ENCODE measurements at regions not wholly inside any gene's neighbourhood (a gene's known extent, or its start where the extent isn't known, plus 50 kb on each side); places are given as distances from the start of the nearest gene placed in this dataset.

DNA sequence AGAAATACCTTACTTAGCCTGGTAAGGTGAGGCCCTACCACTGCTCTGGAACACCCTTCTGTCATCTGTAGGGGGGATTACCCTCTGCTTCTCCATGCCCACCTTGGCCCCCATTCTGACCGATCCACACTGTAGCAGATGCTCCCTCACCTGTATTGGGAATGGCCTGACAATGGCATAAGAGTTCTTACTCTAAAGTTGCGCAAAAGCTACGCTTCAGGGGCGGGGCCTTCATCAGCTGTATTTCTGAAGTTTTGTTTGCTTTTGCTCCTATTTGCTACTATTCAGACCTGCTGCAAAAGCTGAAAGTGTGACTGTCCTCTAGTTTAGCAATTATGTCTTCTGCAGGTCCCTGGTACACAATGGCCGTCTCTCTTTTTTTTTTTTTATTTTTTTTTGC lies 252.6 kb downstream of the TLE3 start:
- H3K4me1 ChIP-seq (ENCODE audit: control insufficient read depth, insufficient read depth, low read length, poor library complexity, severe bottlenecking) = no peaks in the 10 kb centered on the region
- no peak overlapping the region for H3K4me3 ChIP-seq (ENCODE audit: insufficient read depth, low read depth, low read length, poor library complexity, severe bottlenecking)
- no peaks in the 10 kb centered on the region for H3K9me3 ChIP-seq (ENCODE audit: control insufficient read depth, low read length)
- no peaks in the 10 kb centered on the region for H3K27me3 ChIP-seq (replicated peaks; ENCODE audit: control insufficient read depth, insufficient read depth, low read length, poor library complexity, severe bottlenecking)
- no peaks in the 10 kb centered on the region for H3K36me3 ChIP-seq (ENCODE audit: control insufficient read depth, insufficient read depth, low read length)
- H3K27ac ChIP-seq (ENCODE audit: insufficient read depth, low read length, poor library complexity, severe bottlenecking) = no peak overlapping the region
- no peak for DNase-seq

DNA sequence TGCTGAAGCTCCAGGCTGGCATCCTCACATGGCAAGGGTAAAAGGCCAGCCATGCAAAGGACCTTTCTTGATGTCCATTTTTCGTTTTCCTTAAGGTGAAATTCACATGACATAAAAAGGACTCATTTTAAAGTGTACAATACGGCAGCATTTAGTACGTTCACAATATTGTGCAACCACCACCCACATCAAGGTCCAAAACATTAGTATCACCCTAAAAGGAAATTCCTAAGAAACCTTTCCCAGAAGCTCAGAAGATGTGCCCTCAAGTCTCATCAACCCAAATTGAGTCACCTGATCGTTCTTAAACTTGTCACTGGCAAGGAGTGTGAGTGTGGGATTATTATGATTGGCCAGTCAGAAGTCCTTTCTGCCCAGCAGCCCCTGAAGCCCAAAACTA lies 250.1 kb downstream of the TLE3 start:
- H3K36me3 ChIP-seq (ENCODE audit: control insufficient read depth, insufficient read depth, low read length) = no peaks in the 10 kb centered on the region
- no peak overlapping the region for H3K4me3 ChIP-seq (ENCODE audit: insufficient read depth, low read depth, low read length, poor library complexity, severe bottlenecking)
- no peaks in the 10 kb centered on the region for H3K27me3 ChIP-seq (replicated peaks; ENCODE audit: control insufficient read depth, insufficient read depth, low read length, poor library complexity, severe bottlenecking)
- no peaks in the 10 kb centered on the region for H3K9me3 ChIP-seq (ENCODE audit: control insufficient read depth, low read length)
- H3K4me1 ChIP-seq (ENCODE audit: control insufficient read depth, insufficient read depth, low read length, poor library complexity, severe bottlenecking) = no peaks in the 10 kb centered on the region
- H3K27ac ChIP-seq (ENCODE audit: insufficient read depth, low read length, poor library complexity, severe bottlenecking) = no peak overlapping the region
- no peak for DNase-seq

DNA sequence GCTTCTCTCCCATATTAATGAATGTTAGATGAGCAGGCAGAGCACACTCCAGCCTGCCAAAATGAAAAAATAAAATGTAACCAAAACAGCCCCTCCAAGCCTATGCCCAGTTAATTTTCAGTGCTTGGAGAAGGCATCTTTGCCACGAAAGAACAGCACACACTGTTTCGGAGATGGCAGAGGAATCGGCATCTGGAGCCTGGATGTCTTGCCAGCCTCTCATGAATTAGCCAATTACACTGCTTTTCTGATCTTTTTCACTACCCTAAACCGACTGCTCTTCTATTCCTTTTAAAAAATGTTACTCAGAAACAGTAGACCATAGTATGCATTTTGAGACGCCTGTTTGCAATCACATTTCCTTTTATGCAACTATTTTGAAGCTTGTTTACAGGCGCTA lies 249.6 kb downstream of the TLE3 start:
- Histone ChIP-seq H3K27ac (ENCODE audit: insufficient read depth, low read length, poor library complexity, severe bottlenecking) (no peak overlapping the region), H3K9me3 (ENCODE audit: control insufficient read depth, low read length) (no peaks in the 10 kb centered on the region), H3K4me1 (ENCODE audit: control insufficient read depth, insufficient read depth, low read length, poor library complexity, severe bottlenecking) (no peaks in the 10 kb centered on the region), H3K4me3 (ENCODE audit: insufficient read depth, low read depth, low read length, poor library complexity, severe bottlenecking) (no peak overlapping the region), H3K27me3 (replicated peaks; ENCODE audit: control insufficient read depth, insufficient read depth, low read length, poor library complexity, severe bottlenecking) (no peaks in the 10 kb centered on the region), H3K36me3 (ENCODE audit: control insufficient read depth, insufficient read depth, low read length) (no peaks in the 10 kb centered on the region)
- DNase-seq = no peak

DNA sequence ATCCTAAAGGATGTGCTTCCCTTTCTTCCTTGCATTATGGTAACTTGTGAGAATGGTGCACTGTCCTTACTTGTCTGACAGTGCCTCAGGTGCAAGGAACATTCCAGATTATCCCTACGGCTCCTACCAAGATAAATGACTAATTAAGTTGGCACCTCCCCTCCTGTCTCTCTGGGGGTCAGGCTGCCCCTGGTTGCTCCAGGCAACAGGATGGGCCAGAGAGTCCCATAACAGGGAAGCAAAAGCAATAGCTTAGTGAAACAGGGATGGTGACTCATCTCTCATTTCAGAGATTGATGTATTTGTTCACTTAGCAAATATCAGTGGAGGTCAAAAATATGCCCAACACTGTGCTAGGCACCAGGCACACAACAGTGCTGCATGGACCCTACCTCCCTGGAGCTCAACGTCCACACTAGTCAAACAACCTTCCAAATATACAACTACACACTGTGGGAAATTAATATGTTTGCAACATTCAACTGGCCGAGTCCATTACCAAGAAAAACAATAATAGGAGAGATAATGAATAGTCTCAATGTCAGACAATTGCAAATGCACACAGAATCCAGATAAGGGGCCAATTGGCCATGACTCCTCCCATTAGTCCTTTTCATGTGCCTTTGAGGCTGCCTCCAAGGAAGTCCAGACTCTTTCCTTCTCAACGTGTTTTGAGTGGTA lies 249.0 kb downstream of the TLE3 start:
- Histone ChIP-seq H3K27ac (ENCODE audit: insufficient read depth, low read length, poor library complexity, severe bottlenecking) (no peak overlapping the region), H3K4me3 (ENCODE audit: insufficient read depth, low read depth, low read length, poor library complexity, severe bottlenecking) (no peak overlapping the region), H3K9me3 (ENCODE audit: control insufficient read depth, low read length) (no peaks in the 10 kb centered on the region), H3K36me3 (ENCODE audit: control insufficient read depth, insufficient read depth, low read length) (no peaks in the 10 kb centered on the region), H3K4me1 (ENCODE audit: control insufficient read depth, insufficient read depth, low read length, poor library complexity, severe bottlenecking) (no peaks in the 10 kb centered on the region), H3K27me3 (replicated peaks; ENCODE audit: control insufficient read depth, insufficient read depth, low read length, poor library complexity, severe bottlenecking) (no peaks in the 10 kb centered on the region)
- DNase-seq = no peak

DNA sequence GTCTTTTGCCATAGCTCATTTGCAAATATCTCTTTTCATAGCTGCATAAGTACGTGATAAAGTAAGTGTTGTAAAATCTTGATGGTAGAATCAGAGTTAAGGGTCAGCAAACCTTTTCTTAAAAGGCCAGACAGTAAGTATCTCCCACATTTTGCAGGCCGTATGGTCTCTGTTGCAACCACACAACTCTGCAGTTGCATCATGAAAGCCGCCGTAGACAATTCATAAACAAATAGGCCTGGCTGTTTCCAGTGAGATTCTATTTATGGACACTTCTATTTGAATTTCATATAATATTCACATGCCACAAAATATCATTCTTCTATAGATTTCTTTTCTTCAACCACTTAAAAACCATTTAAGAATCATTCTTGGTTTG lies 248.5 kb downstream of the TLE3 start:
- no peaks in the 10 kb centered on the region for H3K9me3 ChIP-seq (ENCODE audit: control insufficient read depth, low read length)
- H3K27me3 ChIP-seq (replicated peaks; ENCODE audit: control insufficient read depth, insufficient read depth, low read length, poor library complexity, severe bottlenecking) = no peaks in the 10 kb centered on the region
- H3K36me3 ChIP-seq (ENCODE audit: control insufficient read depth, insufficient read depth, low read length) = no peaks in the 10 kb centered on the region
- no peak overlapping the region for H3K4me3 ChIP-seq (ENCODE audit: insufficient read depth, low read depth, low read length, poor library complexity, severe bottlenecking)
- H3K27ac ChIP-seq (ENCODE audit: insufficient read depth, low read length, poor library complexity, severe bottlenecking) = no peak overlapping the region
- no peak for DNase-seq
- H3K4me1 ChIP-seq (ENCODE audit: control insufficient read depth, insufficient read depth, low read length, poor library complexity, severe bottlenecking) = no peaks in the 10 kb centered on the region

DNA sequence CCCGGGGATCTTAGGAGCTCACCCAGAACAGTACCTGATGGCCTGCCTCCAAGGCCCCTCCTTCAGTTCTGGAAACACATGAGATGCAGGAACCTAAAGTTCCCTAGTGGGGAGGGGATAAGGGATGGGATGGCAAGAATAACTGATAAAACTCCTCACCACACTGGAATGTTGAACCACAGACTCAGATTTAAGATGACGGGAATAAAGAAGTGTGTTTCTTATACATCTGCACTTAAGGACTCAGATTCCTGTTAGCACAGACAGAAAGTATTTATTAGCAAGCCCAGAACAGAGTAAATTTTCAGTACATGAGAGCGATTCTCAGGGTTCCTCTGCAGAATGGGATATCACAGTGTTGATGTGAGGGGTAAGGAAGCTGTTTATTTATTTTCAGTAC lies 245.2 kb downstream of the TLE3 start:
- Histone ChIP-seq H3K36me3 (ENCODE audit: control insufficient read depth, insufficient read depth, low read length) (no peaks in the 10 kb centered on the region), H3K9me3 (ENCODE audit: control insufficient read depth, low read length) (no peaks in the 10 kb centered on the region), H3K27me3 (replicated peaks; ENCODE audit: control insufficient read depth, insufficient read depth, low read length, poor library complexity, severe bottlenecking) (no peaks in the 10 kb centered on the region), H3K4me1 (ENCODE audit: control insufficient read depth, insufficient read depth, low read length, poor library complexity, severe bottlenecking) (no peaks in the 10 kb centered on the region), H3K27ac (ENCODE audit: insufficient read depth, low read length, poor library complexity, severe bottlenecking) (no peak overlapping the region), H3K4me3 (ENCODE audit: insufficient read depth, low read depth, low read length, poor library complexity, severe bottlenecking) (no peak overlapping the region)
- DNase-seq = no peak

DNA sequence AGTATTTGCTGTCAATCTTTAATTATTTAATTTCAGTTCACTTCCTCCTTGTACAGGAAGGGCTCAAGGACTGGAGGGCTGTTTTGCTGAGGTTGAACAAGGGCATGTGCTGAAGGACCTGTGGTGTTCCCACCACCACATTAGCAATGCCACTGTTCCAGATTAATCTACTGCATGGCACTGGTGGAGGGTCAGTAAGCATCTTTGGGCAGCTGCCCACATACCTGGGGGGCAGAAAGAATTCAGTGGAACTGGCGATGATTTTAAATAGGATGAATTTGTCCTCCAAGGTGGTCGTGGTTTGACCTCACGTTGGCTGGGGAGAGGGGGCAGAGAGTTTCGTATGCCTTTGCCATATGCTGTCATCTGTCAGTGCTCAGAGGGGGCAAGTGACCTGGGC lies 244.8 kb downstream of the TLE3 start:
- Histone ChIP-seq H3K27me3 (replicated peaks; ENCODE audit: control insufficient read depth, insufficient read depth, low read length, poor library complexity, severe bottlenecking) (no peaks in the 10 kb centered on the region), H3K36me3 (ENCODE audit: control insufficient read depth, insufficient read depth, low read length) (no peaks in the 10 kb centered on the region), H3K27ac (ENCODE audit: insufficient read depth, low read length, poor library complexity, severe bottlenecking) (no peak overlapping the region), H3K4me1 (ENCODE audit: control insufficient read depth, insufficient read depth, low read length, poor library complexity, severe bottlenecking) (peaks cover 3% of the 10 kb centered on the region), H3K4me3 (ENCODE audit: insufficient read depth, low read depth, low read length, poor library complexity, severe bottlenecking) (no peak overlapping the region), H3K9me3 (ENCODE audit: control insufficient read depth, low read length) (no peaks in the 10 kb centered on the region)
- DNase-seq = no peak

DNA sequence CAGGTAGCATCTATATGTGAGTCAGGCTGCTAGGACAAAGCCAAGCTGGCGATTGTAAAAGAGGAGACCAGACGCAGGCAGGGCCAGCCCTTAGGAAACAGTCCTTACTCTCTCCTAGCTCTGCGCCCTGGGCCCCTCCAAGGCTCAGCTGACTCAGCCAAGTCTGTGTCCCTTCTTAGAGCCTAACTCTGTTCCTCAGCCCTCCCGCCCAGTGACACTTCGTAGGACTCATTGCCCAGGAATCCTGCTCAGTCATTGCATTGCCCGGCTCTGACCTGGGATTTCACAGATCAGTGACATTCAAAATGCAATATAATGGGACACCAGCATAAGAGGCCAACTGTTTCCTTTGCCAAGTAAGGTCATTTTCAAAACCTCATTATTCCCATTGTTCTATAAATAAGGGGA lies 244.2 kb downstream of the TLE3 start:
- no peaks in the 10 kb centered on the region for H3K27me3 ChIP-seq (replicated peaks; ENCODE audit: control insufficient read depth, insufficient read depth, low read length, poor library complexity, severe bottlenecking)
- no peak for DNase-seq
- H3K4me1 ChIP-seq (ENCODE audit: control insufficient read depth, insufficient read depth, low read length, poor library complexity, severe bottlenecking) = peaks cover 9% of the 10 kb centered on the region
- no peaks in the 10 kb centered on the region for H3K36me3 ChIP-seq (ENCODE audit: control insufficient read depth, insufficient read depth, low read length)
- no peak overlapping the region for H3K27ac ChIP-seq (ENCODE audit: insufficient read depth, low read length, poor library complexity, severe bottlenecking)
- H3K9me3 ChIP-seq (ENCODE audit: control insufficient read depth, low read length) = no peaks in the 10 kb centered on the region
- H3K4me3 ChIP-seq (ENCODE audit: insufficient read depth, low read depth, low read length, poor library complexity, severe bottlenecking) = no peak overlapping the region

DNA sequence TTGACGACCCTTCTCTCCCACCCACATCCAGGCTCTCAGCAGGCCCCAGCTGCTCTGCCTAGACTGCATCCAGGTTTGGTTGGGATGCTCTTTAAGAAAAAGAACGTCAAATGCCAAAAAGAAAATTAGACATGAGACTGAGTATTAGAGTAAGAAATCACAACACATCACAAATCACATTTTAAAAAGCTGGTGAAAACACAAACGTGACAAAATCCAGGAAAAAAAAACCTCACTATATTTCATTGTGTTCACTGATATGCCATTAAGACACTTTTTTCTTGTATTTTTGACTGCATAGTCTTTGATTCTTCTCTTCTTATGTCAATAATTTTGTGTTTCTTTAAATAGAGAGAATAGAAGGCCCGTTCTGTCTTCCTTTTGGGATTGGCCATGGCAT lies 243.7 kb downstream of the TLE3 start:
- no peaks in the 10 kb centered on the region for H3K27me3 ChIP-seq (replicated peaks; ENCODE audit: control insufficient read depth, insufficient read depth, low read length, poor library complexity, severe bottlenecking)
- H3K27ac ChIP-seq (ENCODE audit: insufficient read depth, low read length, poor library complexity, severe bottlenecking) = no peak overlapping the region
- H3K4me3 ChIP-seq (ENCODE audit: insufficient read depth, low read depth, low read length, poor library complexity, severe bottlenecking) = no peak overlapping the region
- DNase-seq = no peak
- H3K36me3 ChIP-seq (ENCODE audit: control insufficient read depth, insufficient read depth, low read length) = no peaks in the 10 kb centered on the region
- H3K4me1 ChIP-seq (ENCODE audit: control insufficient read depth, insufficient read depth, low read length, poor library complexity, severe bottlenecking) = peaks cover 10% of the 10 kb centered on the region
- no peaks in the 10 kb centered on the region for H3K9me3 ChIP-seq (ENCODE audit: control insufficient read depth, low read length)

DNA sequence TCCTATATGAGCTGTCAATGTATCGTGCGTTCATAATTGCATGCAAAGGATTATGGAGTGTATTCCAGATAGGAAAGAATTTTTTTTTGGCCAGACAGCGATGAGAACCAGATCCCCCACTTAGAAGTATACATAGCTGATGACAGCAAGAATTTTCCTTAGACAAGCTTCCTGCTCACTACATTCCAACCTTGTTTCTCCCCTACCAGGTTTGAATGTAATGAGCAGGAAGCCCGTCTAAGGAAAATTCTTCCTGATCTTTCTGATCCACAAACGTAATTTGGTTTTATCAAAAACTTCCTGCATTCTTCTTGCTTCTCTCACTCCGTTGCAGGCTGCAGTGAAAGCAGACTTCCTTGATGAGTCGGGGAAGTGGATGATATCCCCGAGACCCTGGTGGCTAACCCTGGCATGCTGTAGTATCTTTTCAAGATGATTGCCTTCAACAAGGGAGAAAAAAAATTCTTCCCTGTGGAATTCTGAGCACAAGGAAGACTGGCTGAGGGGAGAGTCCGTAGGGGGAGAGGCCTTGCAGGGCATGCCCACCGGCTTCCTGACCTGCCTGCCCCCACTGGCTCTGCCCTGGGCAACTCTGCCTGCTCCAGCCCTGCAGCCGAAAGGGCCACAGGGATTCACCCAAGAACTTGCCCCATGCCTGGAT lies 243.1 kb downstream of the TLE3 start:
- H3K4me1 ChIP-seq (ENCODE audit: control insufficient read depth, insufficient read depth, low read length, poor library complexity, severe bottlenecking) = peaks cover 10% of the 10 kb centered on the region
- H3K9me3 ChIP-seq (ENCODE audit: control insufficient read depth, low read length) = no peaks in the 10 kb centered on the region
- no peak overlapping the region for H3K4me3 ChIP-seq (ENCODE audit: insufficient read depth, low read depth, low read length, poor library complexity, severe bottlenecking)
- no peaks in the 10 kb centered on the region for H3K36me3 ChIP-seq (ENCODE audit: control insufficient read depth, insufficient read depth, low read length)
- no peaks in the 10 kb centered on the region for H3K27me3 ChIP-seq (replicated peaks; ENCODE audit: control insufficient read depth, insufficient read depth, low read length, poor library complexity, severe bottlenecking)
- no peak overlapping the region for H3K27ac ChIP-seq (ENCODE audit: insufficient read depth, low read length, poor library complexity, severe bottlenecking)
- no peak for DNase-seq
